A549 (cell line): ENCODE measurements at regions not wholly inside any gene's neighbourhood (a gene's known extent, or its start where the extent isn't known, plus 50 kb on each side); places are given as distances from the start of the nearest gene placed in this dataset.

ENCODE experiments used
- CTCF ChIP-seq: fragments of >200 bp; sonication (Bioruptor Twin); formaldehyde crosslinking; IDR thresholded peaks from 3 replicates; pipeline ENCODE4 v1.5.1; 2016
- POLR2A ChIP-seq: IDR thresholded peaks from 2 replicates; pipeline ENCODE4 v1.6.1; 2012; ENCODE audit warnings: mild to moderate bottlenecking, low read length
- REST ChIP-seq: fragments of 200-600 bp; sonication (generic); IDR thresholded peaks from 2 replicates; pipeline ENCODE4 v1.6.1; 2016; ENCODE audit warnings: antibody characterized with exemption, mild to moderate bottlenecking, moderate library complexity

- no peak for TF ChIP-seq CTCF
- no peak for TF ChIP-seq REST
- TF ChIP-seq POLR2A, result no peak
Measured at GRCh38 chr3:171935261-171936123, 92.3 kb downstream of the TMEM212 start.
